Urinary bladder (tissue), 3 donors: ENCODE measurements at regions not wholly inside any gene's neighbourhood (a gene's known extent, or its start where the extent isn't known, plus 50 kb on each side); places are given as distances from the start of the nearest gene placed in this dataset.
"Not testable (repeated sequence)": the region's sequence is repeated elsewhere in the genome, so short reads cannot be mapped to it uniquely, and the experiment has no call there.

Experiments used
- DNase-seq: peaks from one replicate; pipeline ENCODE4 v3.0.0-alpha.2; 2015; ENCODE audit errors: extremely low spot score
- H3K27ac ChIP-seq: one replicate; pipeline ENCODE4 v1.5.1; 2013; ENCODE audit warnings: low read depth, mild to moderate bottlenecking, moderate library complexity
- H3K36me3 ChIP-seq: one replicate; pipeline ENCODE4 v1.6.1; 2013; ENCODE audit warnings: mild to moderate bottlenecking, moderate library complexity; ENCODE audit not compliant: insufficient read depth
- H3K4me1 ChIP-seq: one replicate; pipeline ENCODE4 v1.6.1; 2013; ENCODE audit warnings: mild to moderate bottlenecking, moderate library complexity; ENCODE audit not compliant: insufficient read depth
- H3K4me3 ChIP-seq: one replicate; pipeline ENCODE4 v1.5.1; 2013; ENCODE audit warnings: low read depth, low read length
- WGBS: extraction: QIAGEN DNeasy Blood & Tissue Kit; methylation state at CpG from one replicate; pipeline ENCODE4 v1.1.7; 2013; 5-methylcytosine and 5-hydroxymethylcytosine counted together
- donor health status: healthy with polysubstance abuse.
- donor health status: healthy.

DNA sequence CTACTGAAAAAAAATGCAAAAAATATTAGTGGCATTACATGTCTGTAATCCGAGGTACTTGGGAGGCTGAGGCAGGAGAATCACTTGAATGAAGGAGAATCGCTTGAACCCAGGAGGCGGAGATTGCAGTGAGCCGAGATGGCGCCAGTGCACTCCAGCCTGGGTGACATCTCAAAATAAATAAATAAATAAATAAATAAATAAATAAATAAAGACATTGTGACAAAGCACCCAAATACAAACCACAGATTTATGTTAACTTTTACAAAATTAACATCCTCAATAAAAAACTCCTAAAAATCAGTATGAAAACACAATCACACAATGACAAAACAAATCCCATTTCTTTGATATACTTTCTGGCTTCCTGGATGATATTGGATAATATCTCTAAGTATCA is 808.3 kb downstream of the REEP3 start:
- H3K4me1 ChIP-seq, result no peaks in the 10 kb centered on the region
- 95% methylated on average over 5 of the region's 5 CpGs for WGBS

GRCh38 chr10:64332551-64332950 is 811.4 kb downstream of the REEP3 start:
- Histone ChIP-seq H3K27ac (no peak overlapping the region), H3K4me1 (no peaks in the 10 kb centered on the region), H3K4me3 (no peak overlapping the region), H3K36me3 (no peaks in the 10 kb centered on the region)
- DNase-seq, result no peak
- 45% methylated on average over 1 of the region's 1 CpG for WGBS

More for the DNA sequence above, 808.3 kb downstream of the REEP3 start:
- Histone ChIP-seq H3K36me3 (no peaks in the 10 kb centered on the region), H3K4me3 (no peak overlapping the region), H3K27ac (no peak overlapping the region)
- no peak for DNase-seq

- H3K4me3 ChIP-seq, result no peak overlapping the region
- no peaks in the 10 kb centered on the region for H3K36me3 ChIP-seq
- DNase-seq, result no peak
- WGBS, result 95% methylated on average over 4 of the region's 4 CpGs
- H3K4me1 ChIP-seq, result no peaks in the 10 kb centered on the region
- H3K27ac ChIP-seq, result no peak overlapping the region
Measured at GRCh38 chr10:64334084-64334483, 812.9 kb downstream of the REEP3 start.

DNA sequence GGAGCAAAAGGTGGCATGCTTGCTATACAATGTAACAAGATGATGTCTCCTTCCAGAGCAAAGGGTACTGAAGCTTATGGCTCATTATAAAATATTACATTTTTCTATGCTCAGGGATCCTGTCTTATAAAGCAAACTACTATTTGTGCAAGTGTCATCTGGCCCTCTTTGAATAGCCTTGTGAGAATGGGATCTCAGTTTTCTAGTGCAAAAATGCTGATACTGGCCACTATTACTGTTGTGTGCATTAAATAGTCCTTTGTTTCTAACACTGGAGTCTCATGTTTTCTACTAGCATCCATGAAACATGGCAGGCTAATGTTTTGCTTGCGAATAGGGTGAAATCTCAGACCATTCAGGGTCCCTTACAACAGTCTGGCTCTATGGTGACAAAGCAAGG is 823.0 kb downstream of the REEP3 start:
- Histone ChIP-seq H3K4me1 (no peaks in the 10 kb centered on the region), H3K36me3 (no peaks in the 10 kb centered on the region), H3K4me3 (no peak overlapping the region), H3K27ac (no peak overlapping the region)
- 84% methylated on average over 1 of the region's 1 CpG for WGBS
- no peak for DNase-seq

DNA sequence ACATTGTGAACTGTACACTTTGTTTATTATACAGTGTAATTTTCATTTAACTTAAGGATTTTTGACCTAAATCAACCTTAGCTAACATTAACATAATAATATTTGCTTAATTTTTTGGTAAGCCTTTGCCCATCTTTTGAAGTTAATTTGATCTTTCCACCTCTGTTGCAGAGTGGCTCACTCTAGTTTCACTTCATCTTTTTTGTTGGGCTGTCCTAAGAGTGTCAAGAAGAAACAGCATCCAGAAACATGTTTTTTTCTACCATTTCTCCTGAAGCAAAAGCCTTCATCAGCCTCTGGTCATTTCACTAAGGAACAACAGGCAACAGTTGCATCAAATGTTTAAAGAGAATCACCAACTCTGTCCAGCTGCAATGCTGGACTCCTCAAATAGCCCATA is 824.7 kb downstream of the REEP3 start:
- H3K36me3 ChIP-seq, result no peaks in the 10 kb centered on the region
- no peaks in the 10 kb centered on the region for H3K4me1 ChIP-seq
- no peak overlapping the region for H3K27ac ChIP-seq
- no peak overlapping the region for H3K4me3 ChIP-seq
- DNase-seq, result no peak

- Histone ChIP-seq H3K4me1 (no peaks in the 10 kb centered on the region), H3K4me3 (no peak overlapping the region), H3K27ac (no peak overlapping the region), H3K36me3 (no peaks in the 10 kb centered on the region)
- no peak for DNase-seq
- 80% methylated on average over 5 of the region's 5 CpGs for WGBS
Measured at GRCh38 chr10:64346389-64346788, 825.2 kb downstream of the REEP3 start.

GRCh38 chr10:64350665-64351064 is 829.5 kb downstream of the REEP3 start:
- WGBS, result 49% methylated on average over 3 of the region's 3 CpGs
- no peak for DNase-seq
- H3K4me3 ChIP-seq, result no peak overlapping the region
- H3K27ac ChIP-seq, result no peak overlapping the region
- H3K4me1 ChIP-seq, result no peaks in the 10 kb centered on the region
- no peaks in the 10 kb centered on the region for H3K36me3 ChIP-seq

GRCh38 chr10:64358907-64359306 is 837.7 kb downstream of the REEP3 start:
- Histone ChIP-seq H3K36me3 (no peaks in the 10 kb centered on the region), H3K4me1 (no peaks in the 10 kb centered on the region), H3K4me3 (no peak overlapping the region), H3K27ac (no peak overlapping the region)
- WGBS, result 30% methylated on average over 4 of the region's 4 CpGs
- no peak for DNase-seq

- not testable (repeated sequence) for DNase-seq, H3K27ac ChIP-seq, H3K4me3 ChIP-seq, H3K36me3 ChIP-seq, H3K4me1 ChIP-seq
- 63% methylated on average over 6 of the region's 6 CpGs for WGBS
Measured at GRCh38 chr10:64360240-64360639, 839.0 kb downstream of the REEP3 start.

- 80% methylated on average over 1 of the region's 1 CpG for WGBS
- DNase-seq, result no peak
- Histone ChIP-seq H3K36me3 (no peaks in the 10 kb centered on the region), H3K4me1 (no peaks in the 10 kb centered on the region), H3K27ac (no peak overlapping the region), H3K4me3 (no peak overlapping the region)
Measured at GRCh38 chr10:64363687-64364086, 842.5 kb downstream of the REEP3 start.

DNA sequence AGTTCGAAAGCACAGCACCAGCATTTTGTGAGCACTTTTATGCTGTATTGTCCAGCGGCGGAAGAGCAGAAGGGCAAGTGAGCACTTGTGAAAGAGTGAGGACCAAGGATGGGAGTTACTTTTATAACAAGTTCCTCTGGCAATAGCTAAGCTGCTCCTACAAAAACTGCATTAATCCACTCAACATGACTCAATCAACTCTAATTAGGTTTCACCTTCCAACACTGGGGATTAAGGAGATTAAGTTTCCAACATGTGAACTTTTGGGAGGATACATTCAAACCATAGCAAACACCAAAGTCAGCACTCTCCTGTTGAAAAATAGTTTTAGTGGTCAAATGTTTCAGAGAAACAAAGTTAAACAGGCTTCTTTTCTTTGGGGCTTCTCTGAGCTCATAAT is 844.5 kb downstream of the REEP3 start:
- DNase-seq, result no peak
- H3K36me3 ChIP-seq, result no peaks in the 10 kb centered on the region
- H3K4me3 ChIP-seq, result no peak overlapping the region
- H3K4me1 ChIP-seq, result no peaks in the 10 kb centered on the region
- H3K27ac ChIP-seq, result no peak overlapping the region
- 94% methylated on average over 3 of the region's 3 CpGs for WGBS

DNA sequence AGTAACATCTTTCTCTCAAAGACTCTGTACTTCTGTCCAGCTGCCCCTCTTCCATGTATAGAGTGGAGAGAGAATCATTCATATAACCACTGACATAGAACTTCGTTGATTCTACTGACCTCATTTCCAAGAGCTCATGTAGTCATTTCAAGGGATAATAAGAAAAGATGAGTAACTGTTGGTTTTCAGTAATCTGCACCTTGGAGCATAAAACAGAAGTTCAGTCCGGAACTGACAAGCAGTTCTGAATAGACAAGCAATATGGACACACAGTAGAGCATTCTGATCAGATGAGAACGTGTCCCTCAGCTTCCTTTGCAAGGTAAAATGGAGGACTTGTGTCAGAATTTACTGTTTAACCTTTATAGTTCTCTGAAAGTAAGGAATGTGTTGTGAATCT is 847.1 kb downstream of the REEP3 start:
- no peak overlapping the region for H3K27ac ChIP-seq
- no peaks in the 10 kb centered on the region for H3K36me3 ChIP-seq
- 69% methylated on average over 3 of the region's 3 CpGs for WGBS
- no peak for DNase-seq
- no peak overlapping the region for H3K4me3 ChIP-seq
- no peaks in the 10 kb centered on the region for H3K4me1 ChIP-seq

GRCh38 chr10:64369885-64370773 is 848.9 kb downstream of the REEP3 start:
- DNase-seq, result no peak
- WGBS, result 38% methylated on average over 1 of the region's 1 CpG
- Histone ChIP-seq H3K27ac (no peak overlapping the region), H3K4me1 (no peaks in the 10 kb centered on the region), H3K4me3 (no peak overlapping the region), H3K36me3 (no peaks in the 10 kb centered on the region)

DNA sequence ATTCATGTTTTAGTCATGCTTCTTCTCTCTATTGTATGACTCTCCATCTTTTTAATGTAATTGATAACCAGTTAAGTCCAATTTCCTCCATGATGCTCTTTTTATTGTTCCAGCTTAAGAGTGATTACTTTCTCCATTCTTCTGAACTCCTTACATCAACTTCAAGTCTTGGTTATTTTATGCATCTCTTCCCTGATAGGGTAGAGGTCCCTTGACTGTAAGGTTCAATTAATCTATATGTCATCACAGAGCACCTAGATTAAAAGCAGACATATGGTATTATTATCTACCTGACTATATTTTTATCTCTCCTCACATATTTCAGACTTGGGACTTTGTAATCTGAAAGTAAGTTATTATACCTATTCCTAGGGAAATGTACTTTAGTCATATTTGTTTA is 853.1 kb downstream of the REEP3 start:
- H3K36me3 ChIP-seq, result no peaks in the 10 kb centered on the region
- DNase-seq, result no peak
- H3K4me3 ChIP-seq, result no peak overlapping the region

GRCh38 chr10:64376167-64376566 is 855.0 kb downstream of the REEP3 start:
- DNase-seq, result no peak
- H3K36me3 ChIP-seq, result no peaks in the 10 kb centered on the region
- 42% methylated on average over 4 of the region's 4 CpGs for WGBS
- H3K4me3 ChIP-seq, result no peak overlapping the region
- no peaks in the 10 kb centered on the region for H3K4me1 ChIP-seq
- no peak overlapping the region for H3K27ac ChIP-seq

More for the DNA sequence above, 853.1 kb downstream of the REEP3 start:
- H3K4me1 ChIP-seq, result no peaks in the 10 kb centered on the region
- H3K27ac ChIP-seq, result no peak overlapping the region
